ENCODE measurements at regions not wholly inside any gene's neighbourhood (a gene's known extent, or its start where the extent isn't known, plus 50 kb on each side); places are given as distances from the start of the nearest gene placed in this dataset.

DNA sequence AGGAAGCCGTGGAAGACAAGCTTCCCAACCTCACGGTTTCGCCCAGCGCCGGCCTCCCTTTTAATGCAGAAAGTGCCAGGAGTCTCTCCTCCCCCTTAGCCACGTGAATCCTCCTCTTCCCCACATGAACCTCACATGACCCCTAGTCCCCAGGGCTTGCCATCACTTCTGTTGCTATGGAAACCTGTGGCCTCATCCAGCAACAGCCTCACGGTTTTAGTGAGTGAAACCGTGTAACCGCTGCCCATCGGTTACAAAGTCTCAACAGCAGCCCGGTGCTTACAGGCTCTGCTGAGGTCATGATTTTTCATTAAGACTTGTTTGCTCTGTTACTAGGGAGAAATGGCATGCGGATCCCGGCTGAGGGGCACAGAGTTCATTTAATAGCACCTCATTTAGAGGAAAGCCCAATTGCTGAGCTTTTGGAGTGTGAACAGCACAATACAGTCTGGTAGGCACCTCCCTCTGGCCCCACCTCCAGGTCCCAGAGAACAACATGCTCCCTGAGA is 143.2 kb upstream of the BACE2 start:
- ATAC-seq, result peak in 3 of 4 donors; percentile 31 to 86 (median 86)
- intact Hi-C loops (cut with DNase I), result no loop called here
- Histone ChIP-seq H3K4me1 (peaks cover 0 to 3% (median 0%) of the 10 kb centered on the region in 3 donors), H3K36me3 (no peaks in the 10 kb centered on the region), H3K4me3 (no peak overlapping the region), H3K9me3 (no peaks in the 10 kb centered on the region), H3K27ac (no peak overlapping the region), H3K27me3 (peaks cover 0 to 6% (median 0%) of the 10 kb centered on the region in 4 donors)
- DNase-seq, result peak in 2 of 6 donors; percentile 13 to 14
- no peak for FAIRE-seq
- WGBS, 2 donors, result 30 to 39% methylated on average over 13 of the region's 13 CpGs
- TF ChIP-seq, protein P1, sequence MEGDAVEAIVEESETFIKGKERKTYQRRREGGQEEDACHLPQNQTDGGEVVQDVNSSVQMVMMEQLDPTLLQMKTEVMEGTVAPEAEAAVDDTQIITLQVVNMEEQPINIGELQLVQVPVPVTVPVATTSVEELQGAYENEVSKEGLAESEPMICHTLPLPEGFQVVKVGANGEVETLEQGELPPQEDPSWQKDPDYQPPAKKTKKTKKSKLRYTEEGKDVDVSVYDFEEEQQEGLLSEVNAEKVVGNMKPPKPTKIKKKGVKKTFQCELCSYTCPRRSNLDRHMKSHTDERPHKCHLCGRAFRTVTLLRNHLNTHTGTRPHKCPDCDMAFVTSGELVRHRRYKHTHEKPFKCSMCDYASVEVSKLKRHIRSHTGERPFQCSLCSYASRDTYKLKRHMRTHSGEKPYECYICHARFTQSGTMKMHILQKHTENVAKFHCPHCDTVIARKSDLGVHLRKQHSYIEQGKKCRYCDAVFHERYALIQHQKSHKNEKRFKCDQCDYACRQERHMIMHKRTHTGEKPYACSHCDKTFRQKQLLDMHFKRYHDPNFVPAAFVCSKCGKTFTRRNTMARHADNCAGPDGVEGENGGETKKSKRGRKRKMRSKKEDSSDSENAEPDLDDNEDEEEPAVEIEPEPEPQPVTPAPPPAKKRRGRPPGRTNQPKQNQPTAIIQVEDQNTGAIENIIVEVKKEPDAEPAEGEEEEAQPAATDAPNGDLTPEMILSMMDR (IDR thresholded peaks at IDR 0.05), result no peak

DNA sequence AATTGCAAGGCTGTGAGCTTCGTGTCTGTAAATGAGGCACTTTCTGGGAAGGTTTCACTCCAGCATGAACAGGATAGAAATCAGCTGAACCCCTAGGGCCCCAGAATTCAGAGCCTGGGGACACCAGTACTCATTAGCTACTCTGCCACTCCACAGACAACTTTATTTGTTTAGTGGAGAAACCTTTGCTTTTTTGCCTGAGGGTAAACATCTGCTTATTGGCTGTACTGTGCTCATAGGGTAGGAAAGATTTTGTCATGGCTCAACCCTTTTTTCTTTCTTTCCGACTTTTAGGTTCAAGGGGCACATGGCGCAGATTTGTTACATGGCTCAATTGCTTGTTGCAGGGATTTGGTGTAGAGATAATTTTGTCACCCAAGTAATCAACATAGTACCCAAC is 138.4 kb upstream of the BACE2 start:
- Histone ChIP-seq H3K9me3 (no peaks in the 10 kb centered on the region), H3K36me3 (no peaks in the 10 kb centered on the region), H3K4me1 (peaks cover 0 to 3% (median 0%) of the 10 kb centered on the region in 3 donors), H3K27me3 (peaks cover 0 to 3% (median 0%) of the 10 kb centered on the region in 4 donors), H3K27ac (no peak overlapping the region), H3K4me3 (no peak overlapping the region)
- no peak for DNase-seq
- no peak for FAIRE-seq
- intact Hi-C loops (cut with DNase I), result no loop called here
- TF ChIP-seq, protein P1 (IDR thresholded peaks at IDR 0.05), result no peak
- ATAC-seq, result peak in 1 of 4 donors; percentile 35
- WGBS, 2 donors, result 48 to 53% methylated on average over 3 of the region's 3 CpGs

DNA sequence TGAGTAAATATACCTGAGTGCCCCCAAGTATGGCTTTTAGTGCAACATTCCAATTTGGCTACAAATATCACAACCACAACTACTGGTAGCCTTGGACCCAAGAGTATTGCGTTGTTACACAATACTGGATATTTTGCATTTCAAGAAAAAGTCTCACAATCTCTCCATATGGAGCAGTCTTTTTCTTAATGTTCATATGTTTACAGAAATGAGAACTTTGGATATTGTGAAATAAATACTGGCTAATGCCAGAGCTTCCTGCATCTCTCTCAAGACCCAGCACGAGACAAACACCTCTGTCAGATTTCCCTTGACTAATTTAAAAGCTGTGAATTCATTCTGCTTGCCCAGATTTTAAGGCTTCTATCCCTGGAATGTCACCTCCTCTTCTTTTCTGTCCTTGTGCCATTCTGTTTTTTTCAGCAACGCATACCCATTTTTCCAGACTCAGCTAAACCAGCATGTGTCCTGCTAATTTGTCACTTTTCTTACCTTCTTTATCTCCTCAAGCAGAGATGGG is 136.2 kb upstream of the BACE2 start:
- Histone ChIP-seq H3K4me3 (no peak overlapping the region), H3K27me3 (peaks cover 0 to 3% (median 0%) of the 10 kb centered on the region in 4 donors), H3K9me3 (no peaks in the 10 kb centered on the region), H3K36me3 (no peaks in the 10 kb centered on the region), H3K4me1 (peaks cover 0 to 3% (median 0%) of the 10 kb centered on the region in 3 donors), H3K27ac (no peak overlapping the region)
- intact Hi-C loops (cut with DNase I), result no loop called here
- DNase-seq, result no peak
- WGBS, 2 donors, result 77 to 79% methylated on average over 3 of the region's 3 CpGs
- no peak for ATAC-seq
- TF ChIP-seq, protein P1 (IDR thresholded peaks at IDR 0.05), result no peak
- FAIRE-seq, result no peak

DNA sequence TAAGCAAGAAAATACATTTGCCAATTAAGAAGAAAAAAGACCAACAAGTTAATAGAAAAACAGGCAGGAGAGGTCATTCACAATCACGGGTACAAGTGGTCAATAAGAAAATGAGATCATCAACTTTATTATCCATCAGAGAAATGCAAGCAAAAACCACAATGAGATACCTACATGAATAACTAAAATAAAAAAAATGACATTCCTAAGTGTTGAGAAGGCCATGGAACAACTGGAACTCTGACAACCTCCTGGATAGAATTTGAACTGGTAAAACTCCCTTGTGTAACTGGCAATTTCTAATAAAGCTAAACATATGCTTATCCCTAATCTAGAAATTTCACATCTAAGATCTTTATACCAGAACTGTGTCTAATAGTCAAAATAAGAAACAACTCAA is 135.4 kb upstream of the BACE2 start:
- TF ChIP-seq, protein P1 (IDR thresholded peaks at IDR 0.05), result no peak
- Histone ChIP-seq H3K27ac (no peak overlapping the region), H3K4me1 (peaks cover 0 to 3% (median 0%) of the 10 kb centered on the region in 3 donors), H3K4me3 (no peak overlapping the region), H3K27me3 (peaks cover 0 to 3% (median 0%) of the 10 kb centered on the region in 4 donors), H3K36me3 (no peaks in the 10 kb centered on the region), H3K9me3 (no peaks in the 10 kb centered on the region)
- FAIRE-seq (no peak), ATAC-seq (no peak), DNase-seq (no peak)
- 52 to 68% methylated on average over 1 of the region's 1 CpG for WGBS, 2 donors
- intact Hi-C loops (cut with DNase I), result no loop called here

DNA sequence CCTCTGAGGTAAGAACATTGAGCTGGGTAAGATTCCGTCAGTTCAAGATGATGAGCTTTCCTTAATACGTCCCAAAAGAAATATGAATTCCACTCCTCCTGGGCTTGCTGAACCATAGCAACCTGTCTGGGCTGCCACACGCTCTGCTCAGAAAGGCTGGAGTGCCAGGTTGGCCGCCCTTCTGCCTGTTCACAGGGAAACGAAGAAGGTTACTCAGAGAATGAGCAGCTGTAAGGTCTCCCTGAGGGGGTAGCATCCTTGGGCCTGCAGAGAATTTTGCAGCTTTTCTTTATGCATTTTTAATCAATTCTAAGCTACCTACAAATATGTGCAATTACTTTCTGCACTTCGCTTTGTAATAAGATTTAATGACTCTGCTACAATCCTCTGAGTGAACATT is 130.7 kb upstream of the BACE2 start:
- intact Hi-C loops (cut with DNase I), result no loop called here
- H3K36me3 ChIP-seq, result no peaks in the 10 kb centered on the region
- H3K27me3 ChIP-seq, result no peaks in the 10 kb centered on the region
- FAIRE-seq (no peak), ATAC-seq (peak in 1 of 4 donors; percentile 30), DNase-seq (no peak)
- no peak overlapping the region for H3K27ac ChIP-seq
- no peaks in the 10 kb centered on the region for H3K4me1 ChIP-seq
- no peaks in the 10 kb centered on the region for H3K9me3 ChIP-seq
- H3K4me3 ChIP-seq, result no peak overlapping the region
- 73 to 74% methylated on average over 6 of the region's 6 CpGs for WGBS, 2 donors
- TF ChIP-seq, protein P1 (IDR thresholded peaks at IDR 0.05), result no peak
